Stimulated activated naive CD8-positive, alpha-beta T cell treated with anti-CD3 and anti-CD28 coated beads, Interleukin-15, amount 100 ng/mL, for 72 hours (primary cell): ENCODE measurements at regions not wholly inside any gene's neighbourhood (a gene's known extent, or its start where the extent isn't known, plus 50 kb on each side); places are given as distances from the start of the nearest gene placed in this dataset.

Experiments used
- ATAC-seq: fragments of 150-1000 bp; cut with Tn5 transposase; 2 replicates; pipeline ENCODE4 v1.10.0; 2021; ENCODE audit warnings: mild to moderate bottlenecking, moderate library complexity
- DNase-seq, 2 donors: peaks; one replicate each; pipeline ENCODE4 v3.0.0; 2021 to 2022
- H3K27ac Mint-ChIP-seq, 2 donors: one replicate each; pipeline ENCODE4 v1.8.0; 2022; ENCODE audit warnings: mild to moderate bottlenecking in 2 of 2, mixed read lengths in 2 of 2, moderate library complexity in 2 of 2
- H3K27me3 Mint-ChIP-seq: one replicate; pipeline ENCODE4 v1.8.0; 2022; ENCODE audit warnings: mixed read lengths
- H3K4me1 Mint-ChIP-seq: one replicate; pipeline ENCODE4 v1.8.0; 2022; ENCODE audit warnings: mild to moderate bottlenecking, mixed read lengths
- H3K4me3 Mint-ChIP-seq, 2 donors: one replicate each; pipeline ENCODE4 v1.8.0; 2022; ENCODE audit warnings: mild to moderate bottlenecking in 2 of 2, mixed read lengths in 2 of 2, moderate library complexity in 1 of 2
- H3K9me3 Mint-ChIP-seq, 2 donors: one replicate each; pipeline ENCODE4 v1.8.0; 2022; ENCODE audit warnings: mixed read lengths in 2 of 2

DNA sequence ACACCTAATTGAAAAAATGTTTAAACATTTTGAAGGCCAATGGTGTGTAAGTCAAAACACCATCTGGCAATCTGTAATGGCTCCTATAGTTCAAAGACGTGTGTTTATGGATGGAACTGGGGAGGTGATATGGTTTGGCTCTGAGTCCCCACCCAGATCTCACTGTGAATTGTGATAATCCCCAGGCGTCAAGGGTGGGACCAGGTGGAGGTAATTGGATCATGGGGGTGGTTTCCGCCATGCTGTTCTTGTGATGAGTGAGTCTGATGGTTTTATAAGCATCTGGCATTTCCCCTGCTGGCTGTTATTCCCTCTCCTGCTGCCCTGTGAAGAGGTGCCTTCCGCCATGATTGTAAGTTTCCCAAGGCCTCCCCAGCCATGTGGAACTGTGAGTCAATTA, 52.2 kb downstream of the ADRA2C start:
- no peak for DNase-seq
- H3K9me3 Mint-ChIP-seq, result no peaks in the 10 kb centered on the region
- no peaks in the 10 kb centered on the region for H3K4me1 Mint-ChIP-seq
- ATAC-seq, result no peak
- H3K27ac Mint-ChIP-seq, result no peak overlapping the region
- no peaks in the 10 kb centered on the region for H3K27me3 Mint-ChIP-seq
- no peak overlapping the region for H3K4me3 Mint-ChIP-seq

DNA sequence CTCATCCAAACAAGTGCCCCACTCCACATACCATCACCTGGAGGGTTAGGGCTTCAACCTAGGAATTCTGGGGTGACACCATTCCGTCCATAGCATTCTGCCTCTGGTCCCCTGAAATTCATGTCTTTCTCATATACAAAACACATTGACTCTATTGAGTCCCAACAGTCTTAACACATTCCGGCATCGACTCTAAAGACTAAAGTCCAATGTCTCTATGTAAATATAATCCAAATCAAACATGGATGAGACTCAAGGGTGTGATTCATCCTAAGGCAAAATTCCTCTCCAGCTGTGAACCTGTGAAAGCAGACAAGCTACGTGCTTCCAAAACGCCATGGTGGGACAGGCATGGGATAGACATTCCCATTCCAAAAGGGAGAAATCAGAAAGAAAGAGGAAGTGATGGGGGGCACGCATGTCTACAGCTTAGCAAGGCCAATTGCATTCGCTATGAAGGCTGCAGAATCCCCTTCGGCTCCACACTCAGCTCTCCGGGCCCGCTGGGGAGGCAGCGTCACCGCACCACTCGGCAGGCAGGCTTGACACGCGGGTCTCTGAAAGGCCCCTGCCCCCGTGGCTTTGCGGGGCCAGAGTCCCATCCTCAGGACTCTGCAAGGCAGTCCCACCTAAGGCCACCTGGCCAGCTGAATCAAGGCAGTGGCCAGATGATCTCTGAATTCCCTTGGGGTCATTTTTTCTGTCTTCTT, 53.2 kb downstream of the ADRA2C start:
- no peak for ATAC-seq
- Mint-ChIP-seq H3K27me3 (no peaks in the 10 kb centered on the region), H3K9me3 (no peaks in the 10 kb centered on the region), H3K27ac (peak overlapping the region in 1 of 2 donors; percentile 12), H3K4me1 (no peaks in the 10 kb centered on the region), H3K4me3 (no peak overlapping the region)
- no peak for DNase-seq

DNA sequence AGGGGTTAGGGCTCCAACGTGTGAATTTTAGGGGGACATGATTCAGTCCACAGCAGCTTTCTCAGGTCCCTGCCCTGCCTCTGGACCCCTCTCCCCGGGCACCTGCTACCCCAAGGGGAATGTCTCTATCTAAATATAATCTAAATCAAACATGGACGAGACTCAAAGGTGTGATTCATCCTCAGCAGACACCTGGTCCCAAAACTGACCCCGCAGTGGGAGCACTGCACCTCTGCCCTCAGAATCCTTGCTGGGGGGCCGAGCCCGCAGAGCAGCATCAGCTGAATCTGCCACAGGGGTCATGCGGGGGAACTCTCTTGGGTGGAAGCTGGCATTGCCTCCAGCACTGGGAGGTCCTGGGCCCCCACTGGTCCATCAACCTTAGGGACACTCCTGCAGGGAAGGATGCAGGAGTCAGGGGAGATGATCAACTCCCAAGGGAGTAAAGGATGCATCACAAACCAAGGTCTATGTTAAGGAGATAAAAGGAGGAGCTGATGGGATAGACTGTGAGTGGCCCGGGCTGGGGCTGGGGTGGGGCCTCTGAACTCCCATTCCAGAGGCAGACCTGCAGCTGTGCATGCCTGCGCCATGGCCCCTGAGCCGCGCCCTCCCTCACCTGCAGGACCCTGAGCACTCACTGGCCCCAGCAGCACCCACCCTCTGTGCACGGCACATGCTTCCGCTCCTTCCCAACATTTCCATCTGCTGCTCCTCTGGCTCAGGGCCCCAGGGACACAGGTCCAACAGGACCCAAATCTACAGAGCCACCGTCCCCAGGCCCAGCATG, 54.0 kb downstream of the ADRA2C start:
- no peak for ATAC-seq
- no peaks in the 10 kb centered on the region for H3K9me3 Mint-ChIP-seq
- no peaks in the 10 kb centered on the region for H3K27me3 Mint-ChIP-seq
- DNase-seq, result no peak
- no peak overlapping the region for H3K27ac Mint-ChIP-seq
- no peak overlapping the region for H3K4me3 Mint-ChIP-seq
- H3K4me1 Mint-ChIP-seq, result no peaks in the 10 kb centered on the region

DNA sequence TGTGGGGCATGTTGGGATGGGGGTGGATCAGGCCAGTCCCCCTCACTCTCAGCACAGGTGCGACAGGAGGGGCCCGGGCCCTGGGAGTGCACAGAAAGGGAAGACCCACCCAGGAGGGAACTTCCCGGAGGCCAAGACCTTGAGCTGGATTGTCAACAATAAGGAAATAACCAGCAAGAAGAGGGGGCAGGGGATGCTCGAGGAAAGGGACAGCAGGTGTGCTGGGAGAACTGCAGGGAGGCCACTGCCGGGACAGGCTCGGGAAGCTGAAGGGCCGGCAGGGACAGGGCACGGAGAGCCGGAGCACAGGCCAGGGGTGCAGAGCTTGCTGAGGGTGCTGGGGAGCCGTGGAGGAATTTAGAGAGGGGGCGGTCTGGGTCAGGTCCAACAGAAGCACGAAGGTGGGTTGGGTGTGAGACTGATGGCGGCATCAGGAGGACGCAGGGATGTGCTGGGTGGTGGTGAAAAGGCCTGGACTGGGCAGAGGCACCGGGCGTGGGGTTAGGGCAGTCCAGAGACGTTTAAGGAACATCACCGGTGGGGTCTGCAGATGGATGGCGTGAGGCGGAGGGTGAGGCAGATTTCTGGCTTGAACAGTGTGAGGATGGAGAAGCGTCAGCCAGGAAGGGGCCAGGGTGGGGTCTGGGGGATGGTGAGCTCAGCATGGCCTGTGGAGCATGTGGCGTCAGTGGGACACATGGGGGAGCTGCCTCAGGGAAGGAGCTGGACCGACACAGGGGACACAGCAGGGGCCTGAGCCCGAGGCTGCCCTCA, 54.8 kb downstream of the ADRA2C start:
- Mint-ChIP-seq H3K9me3 (no peaks in the 10 kb centered on the region), H3K27me3 (no peaks in the 10 kb centered on the region), H3K4me1 (no peaks in the 10 kb centered on the region), H3K4me3 (no peak overlapping the region), H3K27ac (peak overlapping the region in 1 of 2 donors; percentile 69)
- ATAC-seq, result peak; percentile 24
- no peak for DNase-seq

DNA sequence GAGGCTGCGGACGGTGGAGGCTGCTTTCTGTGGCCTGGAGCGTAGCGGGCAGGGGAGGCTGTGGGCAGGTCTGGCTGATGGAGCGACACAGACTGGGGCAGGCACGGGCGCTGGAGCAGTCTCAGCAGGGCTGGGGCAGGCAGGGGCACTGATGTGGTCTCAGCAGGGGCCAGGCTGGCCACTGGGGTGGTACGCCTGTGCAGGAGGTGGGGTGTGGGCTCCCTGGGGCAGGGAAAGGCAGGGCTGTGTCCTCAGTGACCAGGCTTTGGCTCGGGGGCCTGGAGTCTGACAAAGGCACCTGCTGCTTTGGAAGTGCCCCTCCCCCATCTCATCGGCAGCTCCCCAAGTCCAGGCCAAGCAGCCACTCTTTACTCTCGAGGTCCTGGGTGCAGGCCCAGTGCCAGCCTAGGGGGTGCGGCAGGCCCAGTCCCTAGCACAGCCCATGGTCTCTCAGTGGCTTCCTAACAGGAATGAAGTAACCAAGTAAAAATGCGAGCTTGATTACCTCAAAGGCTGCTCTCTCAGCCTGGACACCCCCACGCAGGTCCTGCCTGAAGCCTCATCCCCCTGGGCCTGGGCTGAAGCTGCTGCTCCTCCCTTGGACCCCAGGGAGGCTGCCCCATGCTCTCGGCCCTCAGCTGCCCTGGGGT, 55.5 kb downstream of the ADRA2C start:
- DNase-seq, result no peak
- H3K27ac Mint-ChIP-seq, result no peak overlapping the region
- no peaks in the 10 kb centered on the region for H3K27me3 Mint-ChIP-seq
- peak; percentile 27 for ATAC-seq
- no peaks in the 10 kb centered on the region for H3K4me1 Mint-ChIP-seq
- no peak overlapping the region for H3K4me3 Mint-ChIP-seq
- H3K9me3 Mint-ChIP-seq, result no peaks in the 10 kb centered on the region

DNA sequence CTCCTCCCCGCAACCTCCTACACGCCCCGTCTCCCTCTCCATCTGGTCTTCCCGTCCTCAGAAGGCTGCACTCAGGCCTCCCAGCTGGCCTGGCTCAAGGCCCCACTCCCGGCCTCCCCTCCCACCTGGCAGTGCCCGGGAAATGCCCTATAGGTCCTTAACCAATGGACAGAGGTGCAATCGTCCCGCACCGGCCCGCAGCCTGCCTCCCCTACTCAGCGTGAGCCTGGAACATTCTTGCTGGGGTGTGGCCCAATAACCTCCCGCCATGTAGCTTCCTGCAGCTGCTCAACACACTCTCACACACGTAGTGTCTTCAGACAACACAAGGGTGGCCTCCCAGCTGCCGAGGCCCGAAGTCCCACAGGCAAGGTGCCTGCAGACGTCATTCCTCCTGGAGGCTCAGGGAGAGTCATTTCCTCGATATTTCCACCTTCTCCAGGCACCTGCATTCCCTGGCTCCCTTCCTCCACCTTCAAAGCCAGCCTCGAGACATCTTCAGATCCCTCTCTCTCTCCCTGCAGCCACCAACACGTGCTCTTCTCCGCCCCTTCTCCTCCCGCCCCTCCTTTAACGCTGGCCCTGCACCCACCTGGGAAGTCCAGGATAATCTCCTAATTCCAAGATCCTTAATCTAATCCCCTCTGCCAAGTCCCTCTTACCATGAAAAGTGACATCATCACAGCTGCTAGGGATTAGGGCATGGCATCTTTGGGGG, 56.2 kb downstream of the ADRA2C start:
- no peak for DNase-seq
- Mint-ChIP-seq H3K9me3 (no peaks in the 10 kb centered on the region), H3K27me3 (no peaks in the 10 kb centered on the region), H3K4me1 (no peaks in the 10 kb centered on the region), H3K27ac (no peak overlapping the region), H3K4me3 (no peak overlapping the region)
- ATAC-seq, result no peak

DNA sequence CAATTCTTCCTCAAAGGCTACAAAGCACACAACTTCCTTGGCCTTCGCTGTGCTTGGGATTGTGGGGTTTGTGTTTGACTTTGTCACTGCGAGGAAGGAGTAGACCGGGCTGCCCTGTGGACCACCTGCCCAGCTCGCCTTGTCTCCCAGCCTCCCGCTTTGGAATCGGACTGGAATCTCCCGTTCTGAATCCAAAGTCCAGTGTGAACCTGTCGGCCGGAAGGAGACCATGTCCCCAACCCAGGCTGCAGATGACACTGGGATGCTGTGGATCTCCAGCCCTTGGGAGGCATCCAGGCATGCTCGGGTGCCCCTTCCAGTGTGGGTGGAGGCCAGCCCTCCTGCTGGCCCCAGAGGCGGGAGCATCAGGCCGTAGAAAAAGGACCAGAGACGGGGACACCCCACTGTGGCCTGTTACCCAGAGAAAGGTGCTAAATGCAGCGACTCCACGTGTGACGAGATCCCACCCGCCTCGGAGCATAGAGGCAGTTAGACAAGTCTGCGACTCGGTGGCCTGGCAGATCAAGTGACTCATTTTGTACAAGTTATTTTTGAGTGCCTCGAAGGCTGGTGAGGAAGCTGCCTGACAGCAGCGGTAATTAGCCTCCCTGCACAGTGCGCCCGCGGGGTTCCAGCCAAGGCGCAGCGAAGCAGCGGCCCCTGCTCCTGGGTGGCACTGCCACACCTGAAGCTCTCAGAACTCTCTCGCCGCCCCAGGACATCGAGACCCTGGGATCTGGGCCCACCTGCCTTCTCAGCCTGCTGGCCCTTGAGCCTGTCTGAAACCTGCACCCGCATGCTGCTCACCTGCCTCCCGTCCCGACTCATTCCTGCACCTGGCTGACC, 57.5 kb downstream of the ADRA2C start:
- no peaks in the 10 kb centered on the region for H3K27me3 Mint-ChIP-seq
- ATAC-seq (no peak), DNase-seq (no peak)
- no peaks in the 10 kb centered on the region for H3K9me3 Mint-ChIP-seq
- no peak overlapping the region for H3K4me3 Mint-ChIP-seq
- no peaks in the 10 kb centered on the region for H3K4me1 Mint-ChIP-seq
- no peak overlapping the region for H3K27ac Mint-ChIP-seq

DNA sequence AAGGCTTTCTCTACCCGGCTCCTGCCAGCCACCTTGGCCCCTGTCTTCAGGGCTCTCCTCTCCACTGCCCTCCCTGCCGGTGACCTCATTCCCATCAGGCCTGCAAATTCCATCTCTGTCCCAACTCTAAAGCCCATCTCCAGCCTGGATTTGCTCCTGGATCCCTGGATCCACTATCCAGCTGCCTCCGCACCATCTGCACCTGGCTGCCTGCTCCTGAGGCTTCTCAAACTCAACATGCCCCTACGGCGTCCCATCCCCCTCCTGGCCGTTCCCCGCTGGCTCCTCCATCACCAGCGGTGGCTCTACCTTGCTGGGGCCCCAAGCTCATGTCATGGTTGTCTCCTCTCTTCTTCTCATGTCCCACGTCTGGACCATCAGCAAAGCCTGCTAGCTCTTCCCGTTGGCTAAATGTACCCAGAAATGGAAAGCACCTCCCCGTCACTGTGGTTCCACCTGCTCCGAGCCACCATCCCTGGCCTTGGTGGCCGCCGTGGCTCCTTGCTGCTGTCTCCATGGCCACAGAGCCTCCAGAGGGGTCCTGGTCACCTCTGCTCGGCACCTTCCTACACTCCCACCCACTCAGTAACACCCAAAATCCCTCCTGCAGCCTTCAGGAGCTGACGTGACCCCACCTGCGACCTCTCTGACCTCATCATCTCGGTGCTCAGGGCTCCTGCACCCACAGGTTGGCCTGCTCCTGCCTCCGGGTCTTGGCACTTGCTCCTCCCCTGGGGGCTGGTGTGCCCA, 58.5 kb downstream of the ADRA2C start:
- ATAC-seq (no peak), DNase-seq (no peak)
- Mint-ChIP-seq H3K9me3 (no peaks in the 10 kb centered on the region), H3K4me1 (no peaks in the 10 kb centered on the region), H3K27me3 (peaks cover 8% of the 10 kb centered on the region), H3K27ac (no peak overlapping the region), H3K4me3 (no peak overlapping the region)

DNA sequence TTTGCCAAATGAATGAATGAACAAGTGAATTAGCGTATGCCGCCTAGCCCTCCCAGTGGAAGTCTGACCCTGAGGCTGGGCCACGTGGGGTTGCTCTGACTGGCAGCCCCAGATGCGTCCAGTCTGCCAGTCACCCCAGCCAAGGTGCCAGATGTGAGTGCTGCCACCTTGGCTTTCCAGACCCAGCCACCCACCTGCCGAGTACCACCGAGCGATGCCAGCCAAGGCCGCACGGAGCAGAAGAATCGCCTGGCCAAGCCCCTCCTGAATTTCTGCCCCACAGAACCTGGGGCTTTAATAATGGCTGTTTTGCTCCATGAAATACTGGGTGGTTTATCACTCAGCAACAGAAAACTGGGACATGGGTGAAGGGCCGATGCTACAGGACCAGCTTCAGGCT, 59.3 kb downstream of the ADRA2C start:
- DNase-seq, result no peak
- H3K27ac Mint-ChIP-seq, result no peak overlapping the region
- no peaks in the 10 kb centered on the region for H3K4me1 Mint-ChIP-seq
- peaks cover 16% of the 10 kb centered on the region for H3K27me3 Mint-ChIP-seq
- no peak for ATAC-seq
- H3K4me3 Mint-ChIP-seq, result no peak overlapping the region
- H3K9me3 Mint-ChIP-seq, result no peaks in the 10 kb centered on the region

DNA sequence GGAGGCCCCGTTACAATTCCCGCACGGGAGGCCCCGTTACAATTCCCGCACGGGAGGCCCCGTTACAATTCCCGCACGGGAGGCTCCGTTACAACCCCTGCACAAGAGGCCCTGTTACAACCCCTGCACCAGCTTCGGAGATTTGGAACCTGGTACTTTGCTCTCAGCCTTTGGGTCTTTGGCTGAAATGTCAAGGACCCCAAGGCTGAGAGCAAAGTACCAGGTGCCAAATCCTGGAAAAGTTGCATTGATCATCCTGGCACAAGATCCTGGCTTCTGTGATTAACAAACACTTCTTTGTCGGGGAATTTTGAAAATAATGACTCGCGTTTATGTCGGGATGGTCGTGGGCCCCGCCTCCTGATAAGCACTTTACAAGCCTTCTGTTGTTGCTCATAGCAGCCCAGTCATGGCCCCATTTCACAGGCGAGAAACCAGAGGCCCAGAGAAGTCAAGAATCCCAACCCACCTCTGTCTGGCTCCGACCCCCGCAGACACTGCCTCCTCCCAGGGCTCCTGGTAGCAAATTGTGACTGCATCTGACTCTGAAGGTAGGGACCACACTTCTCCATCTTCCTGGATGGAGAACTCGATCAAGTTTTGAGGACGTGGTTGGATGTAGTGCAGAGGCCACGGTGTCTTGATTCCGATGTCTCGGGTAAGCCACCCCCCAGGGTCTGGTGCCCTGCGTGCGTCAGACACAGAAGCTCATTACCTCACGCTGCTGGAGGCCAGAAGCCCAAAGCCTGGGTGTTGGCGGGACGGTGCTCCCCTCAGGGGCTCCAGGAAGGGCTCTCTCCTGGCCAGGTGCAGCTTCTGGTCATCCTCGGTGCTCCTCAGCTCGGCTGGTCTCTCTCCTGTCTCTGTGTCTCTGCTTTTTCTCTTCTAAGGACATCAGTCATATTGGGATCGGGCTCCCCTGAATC, 60.3 kb downstream of the ADRA2C start:
- no peaks in the 10 kb centered on the region for H3K9me3 Mint-ChIP-seq
- no peak for DNase-seq
- H3K4me1 Mint-ChIP-seq, result no peaks in the 10 kb centered on the region
- H3K27ac Mint-ChIP-seq, result no peak overlapping the region
- no peak overlapping the region for H3K4me3 Mint-ChIP-seq
- H3K27me3 Mint-ChIP-seq, result peaks cover 20% of the 10 kb centered on the region
- ATAC-seq, result no peak

DNA sequence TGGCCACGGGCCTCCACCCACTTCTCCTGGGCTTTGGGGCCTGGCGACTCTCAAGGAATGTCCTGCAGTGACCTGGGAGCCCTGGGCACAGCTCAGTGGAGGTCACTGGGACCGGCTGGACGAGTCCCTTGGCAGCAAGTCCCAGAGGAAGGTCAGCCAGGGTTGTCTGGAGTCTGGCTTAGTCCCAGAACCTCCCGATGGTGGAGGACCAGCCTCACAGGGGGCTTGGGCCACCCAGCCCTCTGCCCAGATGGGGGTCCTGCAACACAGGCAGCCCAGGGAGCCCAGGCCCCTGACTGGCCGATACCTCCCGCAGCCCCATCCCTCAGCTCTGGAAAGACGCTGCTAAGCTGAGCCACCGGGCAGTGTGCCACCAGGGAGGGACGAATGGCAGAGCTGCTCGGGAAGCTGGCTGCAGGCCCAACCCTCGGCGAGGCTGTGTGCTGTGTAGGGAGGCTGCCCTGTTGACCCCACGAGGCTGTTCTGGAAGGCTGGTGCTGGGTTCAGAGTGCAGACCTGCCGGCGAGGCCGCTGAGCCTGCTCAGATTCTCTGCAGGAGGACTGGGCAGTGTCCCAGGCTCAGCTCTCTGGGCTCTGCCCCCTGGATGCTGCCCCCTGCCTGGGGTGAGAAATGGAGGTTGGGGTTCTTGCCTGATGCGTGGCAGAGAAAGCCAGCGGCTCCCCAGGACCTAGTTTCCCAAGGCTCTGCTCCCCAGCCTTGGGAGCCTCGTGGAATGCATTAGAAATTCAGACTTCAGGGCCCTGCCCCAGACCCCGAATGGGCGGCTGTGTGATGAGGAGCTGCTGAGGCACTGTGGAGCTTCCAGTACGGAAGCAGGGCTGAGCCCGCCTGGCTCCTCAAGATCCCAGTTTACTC, 61.7 kb downstream of the ADRA2C start:
- no peak overlapping the region for H3K27ac Mint-ChIP-seq
- no peaks in the 10 kb centered on the region for H3K9me3 Mint-ChIP-seq
- H3K4me3 Mint-ChIP-seq, result no peak overlapping the region
- peaks cover 33% of the 10 kb centered on the region for H3K27me3 Mint-ChIP-seq
- ATAC-seq (no peak), DNase-seq (no peak)
- H3K4me1 Mint-ChIP-seq, result no peaks in the 10 kb centered on the region

DNA sequence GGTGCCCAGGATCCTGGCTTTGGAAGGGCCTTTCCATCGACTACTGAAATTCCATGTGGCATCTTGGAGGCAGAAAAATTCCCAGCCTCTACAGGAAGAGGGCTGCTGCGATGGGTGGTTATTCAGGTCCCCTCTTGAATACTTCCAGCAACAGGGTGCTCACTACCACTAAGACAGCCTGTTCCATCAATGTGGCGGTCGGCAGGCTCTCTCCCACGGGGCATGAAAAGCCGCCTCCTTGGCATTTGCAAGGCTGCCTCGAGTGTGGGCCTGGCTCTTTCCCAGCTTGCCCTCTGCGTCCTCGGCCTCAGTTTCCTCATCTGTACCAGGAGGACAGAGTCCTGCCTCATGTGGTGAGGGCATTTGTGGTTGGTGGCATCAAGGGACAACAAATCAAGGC, 62.4 kb downstream of the ADRA2C start:
- H3K4me3 Mint-ChIP-seq, result no peak overlapping the region
- peaks cover 40% of the 10 kb centered on the region for H3K27me3 Mint-ChIP-seq
- H3K27ac Mint-ChIP-seq, result no peak overlapping the region
- no peaks in the 10 kb centered on the region for H3K4me1 Mint-ChIP-seq
- ATAC-seq, result no peak
- DNase-seq, result no peak
- H3K9me3 Mint-ChIP-seq, result no peaks in the 10 kb centered on the region
